ENCODE measurements at regions not wholly inside any gene's neighbourhood (a gene's known extent, or its start where the extent isn't known, plus 50 kb on each side); places are given as distances from the start of the nearest gene placed in this dataset.

DNA sequence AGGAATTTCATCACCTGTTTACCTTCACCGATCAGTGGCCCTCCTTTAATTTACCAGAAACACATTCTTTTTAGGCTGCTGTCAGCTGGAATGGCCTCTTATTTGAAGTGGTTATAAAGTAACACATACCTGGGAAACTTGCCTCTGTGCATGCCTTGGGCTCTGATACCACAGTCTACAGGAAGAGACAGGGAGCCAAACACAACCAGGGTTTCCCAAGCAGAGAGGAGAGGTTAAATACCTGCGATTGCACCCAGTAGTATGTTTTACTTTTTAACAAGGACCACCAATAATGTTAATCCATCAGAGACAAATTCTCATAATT, 444.0 kb upstream of the SGCG start:
- H2AFZ ChIP-seq (ENCODE audit: low read depth, low read length) = no peak overlapping the region
- TF ChIP-seq POLR2A (IDR thresholded peaks at IDR 0.05; ENCODE audit: low read depth, low read length) (no peak), POLR2AphosphoS5 (IDR thresholded peaks at IDR 0.05; ENCODE audit: insufficient read depth, low read depth, low read length) (no peak), MYC (IDR thresholded peaks at IDR 0.05; ENCODE audit: low read depth, low read length) (no peak), EZH2 (IDR thresholded peaks at IDR 0.05; ENCODE audit: borderline replicate concordance, low read depth, low read length, severe bottlenecking) (no peak), FOS (IDR thresholded peaks at IDR 0.05; ENCODE audit: borderline replicate concordance, insufficient read depth, low read length) (no peak), GATA2 (IDR thresholded peaks at IDR 0.05; ENCODE audit: insufficient read depth, insufficient read length, low read depth, low read length) (no peak), JUN (IDR thresholded peaks at IDR 0.05; ENCODE audit: borderline replicate concordance, insufficient read depth, insufficient read length, low read depth) (no peak)
- TF ChIP-seq, protein P1, sequence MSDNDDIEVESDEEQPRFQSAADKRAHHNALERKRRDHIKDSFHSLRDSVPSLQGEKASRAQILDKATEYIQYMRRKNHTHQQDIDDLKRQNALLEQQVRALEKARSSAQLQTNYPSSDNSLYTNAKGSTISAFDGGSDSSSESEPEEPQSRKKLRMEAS (IDR thresholded peaks at IDR 0.05; ENCODE audit: insufficient read depth, insufficient read length) = no peak
- TF ChIP-seq, protein P2, sequence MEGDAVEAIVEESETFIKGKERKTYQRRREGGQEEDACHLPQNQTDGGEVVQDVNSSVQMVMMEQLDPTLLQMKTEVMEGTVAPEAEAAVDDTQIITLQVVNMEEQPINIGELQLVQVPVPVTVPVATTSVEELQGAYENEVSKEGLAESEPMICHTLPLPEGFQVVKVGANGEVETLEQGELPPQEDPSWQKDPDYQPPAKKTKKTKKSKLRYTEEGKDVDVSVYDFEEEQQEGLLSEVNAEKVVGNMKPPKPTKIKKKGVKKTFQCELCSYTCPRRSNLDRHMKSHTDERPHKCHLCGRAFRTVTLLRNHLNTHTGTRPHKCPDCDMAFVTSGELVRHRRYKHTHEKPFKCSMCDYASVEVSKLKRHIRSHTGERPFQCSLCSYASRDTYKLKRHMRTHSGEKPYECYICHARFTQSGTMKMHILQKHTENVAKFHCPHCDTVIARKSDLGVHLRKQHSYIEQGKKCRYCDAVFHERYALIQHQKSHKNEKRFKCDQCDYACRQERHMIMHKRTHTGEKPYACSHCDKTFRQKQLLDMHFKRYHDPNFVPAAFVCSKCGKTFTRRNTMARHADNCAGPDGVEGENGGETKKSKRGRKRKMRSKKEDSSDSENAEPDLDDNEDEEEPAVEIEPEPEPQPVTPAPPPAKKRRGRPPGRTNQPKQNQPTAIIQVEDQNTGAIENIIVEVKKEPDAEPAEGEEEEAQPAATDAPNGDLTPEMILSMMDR (IDR thresholded peaks at IDR 0.05; ENCODE audit: extremely low read depth in 1 of 2, insufficient read depth in 1 of 2, low read depth in 1 of 2, low read length in 2 of 2) = no peak
- ChIA-PET CTCF (no interaction called here), POLR2A (no interaction called here)
- intact Hi-C loops (cut with micrococcal nuclease) (no loop called here), dilution Hi-C loops (cut with MboI; ENCODE audit: extremely low pct_ligation_motif_present, low sequenced_read_pairs) (no loop called here)
- FAIRE-seq (no peak), DNase-seq (ENCODE audit: low read depth, low spot score) (no peak)
- H3K4me1 ChIP-seq (ENCODE audit: control insufficient read depth, extremely low read depth, insufficient read depth, low read length) = no peaks in the 10 kb centered on the region
- H3K4me2 ChIP-seq (ENCODE audit: insufficient read depth, low read length) = no peak overlapping the region
- BruUV-seq (replicated peaks) = no TSS peak
- no peak overlapping the region for H3K9ac ChIP-seq (replicated peaks; ENCODE audit: extremely low read depth, insufficient read depth, low read length)
- no peak overlapping the region for H3K27ac ChIP-seq (ENCODE audit: insufficient read depth, low read depth, low read length)
- H3K36me3 ChIP-seq (ENCODE audit: control insufficient read depth in 2 of 2, extremely low read depth in 1 of 2, insufficient read depth in 2 of 2, low read length in 2 of 2) = no peaks in the 10 kb centered on the region
- no peak overlapping the region for H3K4me3 ChIP-seq (replicated peaks in 1 of 3; ENCODE audit: insufficient read depth in 1 of 3, low read depth in 1 of 3, low read length in 3 of 3)
- no peaks in the 10 kb centered on the region for H3K27me3 ChIP-seq (ENCODE audit: control insufficient read depth in 2 of 2, insufficient read depth in 2 of 2, low read length in 2 of 2)
- H3K9me3 ChIP-seq (replicated peaks; ENCODE audit: control insufficient read depth, insufficient read depth, low read length) = no peaks in the 10 kb centered on the region
- no peaks in the 10 kb centered on the region for H3K9me1 ChIP-seq (replicated peaks; ENCODE audit: control insufficient read depth, extremely low read depth, insufficient read depth, low read length)
- no peaks in the 10 kb centered on the region for H3K79me2 ChIP-seq (ENCODE audit: control insufficient read depth, insufficient read depth, low read length)
- no peaks in the 10 kb centered on the region for H4K20me1 ChIP-seq (replicated peaks; ENCODE audit: control insufficient read depth, extremely low read depth, insufficient read depth, low read length)

Measured in endothelial cell of umbilical vein (primary cell).